Osteoblast (primary cell): ENCODE measurements at regions not wholly inside any gene's neighbourhood (a gene's known extent, or its start where the extent isn't known, plus 50 kb on each side); places are given as distances from the start of the nearest gene placed in this dataset.

ENCODE experiments used
- DNase-seq: peaks from one replicate; pipeline ENCODE4 v3.0.0; 2011; ENCODE audit warnings: low spot score, mixed read lengths; ENCODE audit not compliant: insufficient read length; ENCODE audit errors: missing footprints
- H2AFZ ChIP-seq: 2 replicates; pipeline ENCODE4 v1.6.0; 2011; ENCODE audit warnings: mild to moderate bottlenecking, low read length
- H3K27ac ChIP-seq: 2 replicates; pipeline ENCODE4 v1.5.1; 2011; ENCODE audit warnings: mild to moderate bottlenecking, low read depth, low read length, moderate library complexity
- H3K27me3 ChIP-seq: 2 replicates; pipeline ENCODE4 v1.6.0; 2012; ENCODE audit warnings: mild to moderate bottlenecking, control low read depth, inconsistent platforms, low read length, moderate library complexity; ENCODE audit not compliant: insufficient read depth
- H3K36me3 ChIP-seq: 2 replicates; pipeline ENCODE4 v1.5.1; 2011; ENCODE audit warnings: mild to moderate bottlenecking, low read length, control low read depth, moderate library complexity; ENCODE audit not compliant: insufficient read depth
- H3K4me1 ChIP-seq: 2 replicates; pipeline ENCODE4 v1.5.1; 2011; ENCODE audit warnings: mild to moderate bottlenecking, low read length, control low read depth, moderate library complexity; ENCODE audit not compliant: insufficient read depth
- H3K4me2 ChIP-seq: 2 replicates; pipeline ENCODE4 v1.6.0; 2011; ENCODE audit warnings: mild to moderate bottlenecking, low read length; ENCODE audit not compliant: insufficient read depth
- H3K4me3 ChIP-seq: fragments of 200-600 bp; sonication (generic); 3 replicates; pipeline ENCODE4 v1.5.1; 2012; ENCODE audit warnings: mild to moderate bottlenecking, low read length, inconsistent platforms; ENCODE audit not compliant: insufficient read depth
- H3K79me2 ChIP-seq: 2 replicates; pipeline ENCODE4 v1.6.0; 2012; ENCODE audit warnings: mild to moderate bottlenecking, low read length, control low read depth, inconsistent platforms; ENCODE audit not compliant: insufficient read depth
- H3K9me3 ChIP-seq: 2 replicates; pipeline ENCODE4 v1.5.1; 2011; ENCODE audit warnings: low read depth, low read length, control low read depth
- H4K20me1 ChIP-seq: 2 replicates; pipeline ENCODE4 v1.6.0; 2012; ENCODE audit warnings: mild to moderate bottlenecking, low read length, control low read depth; ENCODE audit not compliant: insufficient read depth
- TF ChIP-seq, protein P1 (sequence below): IDR thresholded peaks from 2 replicates; pipeline ENCODE4 v1.5.1; 2011; ENCODE audit warnings: mild to moderate bottlenecking, low read depth, low read length, moderate library complexity; ENCODE audit errors: extremely low read depth

DNA sequence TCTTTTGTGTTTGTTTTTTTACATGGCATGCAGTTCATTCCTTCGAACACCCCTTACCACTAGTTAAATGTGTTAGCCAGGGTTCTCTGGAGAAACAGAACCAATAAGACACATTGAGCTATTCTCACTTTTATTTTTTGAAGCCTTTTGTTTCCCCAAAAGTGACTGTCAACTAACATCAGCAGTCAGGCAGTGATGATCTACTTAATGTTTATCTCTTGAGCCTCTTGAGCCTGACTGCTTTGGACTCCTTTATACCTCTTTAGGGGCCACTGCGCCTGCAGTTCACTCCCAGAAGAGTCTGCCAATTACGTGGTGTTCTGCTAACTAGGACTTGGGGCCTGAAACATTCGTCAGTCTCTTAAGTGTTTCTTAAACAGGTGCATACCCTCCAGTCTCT, 163.7 kb upstream of the FLRT2 start:
- no peak for DNase-seq
- no peaks in the 10 kb centered on the region for H3K9me3 ChIP-seq
- no peaks in the 10 kb centered on the region for H4K20me1 ChIP-seq
- no peaks in the 10 kb centered on the region for H3K27me3 ChIP-seq
- H2AFZ ChIP-seq: no peak overlapping the region
- no peaks in the 10 kb centered on the region for H3K79me2 ChIP-seq
- TF ChIP-seq, protein P1, sequence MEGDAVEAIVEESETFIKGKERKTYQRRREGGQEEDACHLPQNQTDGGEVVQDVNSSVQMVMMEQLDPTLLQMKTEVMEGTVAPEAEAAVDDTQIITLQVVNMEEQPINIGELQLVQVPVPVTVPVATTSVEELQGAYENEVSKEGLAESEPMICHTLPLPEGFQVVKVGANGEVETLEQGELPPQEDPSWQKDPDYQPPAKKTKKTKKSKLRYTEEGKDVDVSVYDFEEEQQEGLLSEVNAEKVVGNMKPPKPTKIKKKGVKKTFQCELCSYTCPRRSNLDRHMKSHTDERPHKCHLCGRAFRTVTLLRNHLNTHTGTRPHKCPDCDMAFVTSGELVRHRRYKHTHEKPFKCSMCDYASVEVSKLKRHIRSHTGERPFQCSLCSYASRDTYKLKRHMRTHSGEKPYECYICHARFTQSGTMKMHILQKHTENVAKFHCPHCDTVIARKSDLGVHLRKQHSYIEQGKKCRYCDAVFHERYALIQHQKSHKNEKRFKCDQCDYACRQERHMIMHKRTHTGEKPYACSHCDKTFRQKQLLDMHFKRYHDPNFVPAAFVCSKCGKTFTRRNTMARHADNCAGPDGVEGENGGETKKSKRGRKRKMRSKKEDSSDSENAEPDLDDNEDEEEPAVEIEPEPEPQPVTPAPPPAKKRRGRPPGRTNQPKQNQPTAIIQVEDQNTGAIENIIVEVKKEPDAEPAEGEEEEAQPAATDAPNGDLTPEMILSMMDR: no peak
- H3K36me3 ChIP-seq: no peaks in the 10 kb centered on the region
- H3K27ac ChIP-seq: no peak overlapping the region
- no peaks in the 10 kb centered on the region for H3K4me1 ChIP-seq
- no peak overlapping the region for H3K4me3 ChIP-seq
- H3K4me2 ChIP-seq: no peak overlapping the region

DNA sequence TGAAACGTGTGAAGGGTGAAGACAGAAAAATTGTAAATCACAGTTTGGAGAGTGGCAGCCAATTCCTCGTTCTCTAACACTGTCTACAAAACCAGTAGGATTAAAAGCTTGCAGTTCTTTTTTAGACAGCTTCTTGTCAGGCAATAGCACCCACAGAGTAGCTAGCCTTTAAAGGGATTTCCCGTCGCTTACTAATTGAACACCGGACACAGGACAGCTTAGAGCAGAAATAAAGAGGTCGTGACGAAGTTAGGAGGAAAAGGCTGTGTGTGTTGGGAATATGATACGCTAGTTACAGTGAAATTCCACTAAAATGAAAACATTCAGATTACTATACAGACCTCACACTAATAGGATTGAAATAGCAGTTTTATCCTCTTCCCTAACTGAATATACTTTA, 149.1 kb upstream of the FLRT2 start:
- H3K27ac ChIP-seq: no peak overlapping the region
- H3K36me3 ChIP-seq: no peaks in the 10 kb centered on the region
- H3K4me1 ChIP-seq: no peaks in the 10 kb centered on the region
- H3K4me3 ChIP-seq: no peak overlapping the region
- H4K20me1 ChIP-seq: no peaks in the 10 kb centered on the region
- no peaks in the 10 kb centered on the region for H3K27me3 ChIP-seq
- H2AFZ ChIP-seq: peak overlapping the region; percentile 69
- H3K79me2 ChIP-seq: no peaks in the 10 kb centered on the region
- no peak for DNase-seq
- H3K4me2 ChIP-seq: peak overlapping the region; percentile 59
- TF ChIP-seq, protein P1: no peak
- H3K9me3 ChIP-seq: no peaks in the 10 kb centered on the region

DNA sequence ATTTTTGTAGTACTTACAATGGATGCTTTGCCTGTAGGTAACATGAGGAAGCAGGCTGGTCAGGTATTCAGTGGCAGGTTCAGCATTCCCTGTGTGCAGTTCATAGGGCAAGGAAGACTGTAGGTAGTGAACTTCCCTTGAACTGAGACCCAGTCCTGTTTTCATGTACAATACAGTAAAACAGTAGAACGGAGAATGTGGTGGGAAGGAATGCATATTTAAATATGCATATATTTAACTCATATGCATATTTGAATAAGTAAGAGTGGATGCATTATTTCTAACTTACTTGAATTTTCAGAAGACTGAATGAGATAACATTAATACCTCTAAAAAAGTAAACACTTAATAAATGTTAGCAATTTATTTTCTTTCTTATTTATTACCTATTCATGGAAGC, 147.6 kb upstream of the FLRT2 start:
- Histone ChIP-seq H4K20me1 (no peaks in the 10 kb centered on the region), H3K27ac (no peak overlapping the region), H3K36me3 (no peaks in the 10 kb centered on the region), H2AFZ (no peak overlapping the region), H3K79me2 (no peaks in the 10 kb centered on the region), H3K4me3 (no peak overlapping the region), H3K27me3 (no peaks in the 10 kb centered on the region), H3K4me1 (no peaks in the 10 kb centered on the region), H3K9me3 (no peaks in the 10 kb centered on the region), H3K4me2 (no peak overlapping the region)
- TF ChIP-seq, protein P1: no peak
- DNase-seq: no peak

DNA sequence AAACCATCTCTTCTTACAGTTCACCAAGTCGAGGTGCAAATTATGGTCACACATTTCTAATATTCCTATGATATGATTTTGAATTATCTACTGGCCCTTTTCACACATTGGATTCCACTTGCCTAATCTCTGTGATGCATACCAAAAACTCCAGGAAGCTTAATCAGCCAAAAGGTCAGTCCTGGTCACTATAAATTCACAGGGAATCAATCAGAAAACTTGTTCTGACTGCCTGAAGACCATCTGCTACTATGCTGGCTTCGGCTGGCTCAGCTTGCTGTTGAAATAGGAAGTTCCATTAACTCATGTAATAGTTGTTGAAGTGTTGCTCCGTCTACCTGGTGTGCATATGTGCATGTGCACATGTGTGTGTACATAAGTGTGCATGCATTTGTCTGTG, 142.8 kb upstream of the FLRT2 start:
- Histone ChIP-seq H3K4me2 (no peak overlapping the region), H2AFZ (no peak overlapping the region), H3K27me3 (no peaks in the 10 kb centered on the region), H3K27ac (no peak overlapping the region), H3K79me2 (no peaks in the 10 kb centered on the region), H3K9me3 (no peaks in the 10 kb centered on the region), H4K20me1 (no peaks in the 10 kb centered on the region), H3K4me1 (no peaks in the 10 kb centered on the region), H3K4me3 (no peak overlapping the region), H3K36me3 (no peaks in the 10 kb centered on the region)
- DNase-seq: no peak
- TF ChIP-seq, protein P1: no peak
